ENCODE measurements at regions not wholly inside any gene's neighbourhood (a gene's known extent, or its start where the extent isn't known, plus 50 kb on each side); places are given as distances from the start of the nearest gene placed in this dataset.
"Not testable (repeated sequence)": the region's sequence is repeated elsewhere in the genome, so short reads cannot be mapped to it uniquely, and the experiment has no call there.

DNA sequence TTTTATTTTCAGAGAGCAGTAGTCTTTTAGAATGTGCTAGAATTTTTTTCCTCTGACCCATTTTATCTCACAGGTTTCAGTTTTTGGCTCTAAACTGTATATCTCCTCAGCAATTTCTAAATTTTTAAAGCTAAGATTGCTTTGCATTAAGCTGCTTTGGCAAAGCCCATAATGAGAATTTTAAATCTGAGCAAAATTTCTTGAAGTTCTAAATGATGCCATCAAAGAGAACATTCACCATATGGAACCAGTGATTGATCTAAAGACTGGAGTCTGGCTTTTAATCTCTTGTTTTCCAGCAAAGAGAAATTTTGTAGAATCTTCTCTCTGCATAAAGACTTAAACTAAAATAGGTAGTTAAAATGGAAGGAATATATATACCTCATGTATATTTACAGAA, 313.6 kb downstream of the TBC1D32 start:
- DNase-seq (ENCODE audit: low read depth in 2 of 2): no peak

DNA sequence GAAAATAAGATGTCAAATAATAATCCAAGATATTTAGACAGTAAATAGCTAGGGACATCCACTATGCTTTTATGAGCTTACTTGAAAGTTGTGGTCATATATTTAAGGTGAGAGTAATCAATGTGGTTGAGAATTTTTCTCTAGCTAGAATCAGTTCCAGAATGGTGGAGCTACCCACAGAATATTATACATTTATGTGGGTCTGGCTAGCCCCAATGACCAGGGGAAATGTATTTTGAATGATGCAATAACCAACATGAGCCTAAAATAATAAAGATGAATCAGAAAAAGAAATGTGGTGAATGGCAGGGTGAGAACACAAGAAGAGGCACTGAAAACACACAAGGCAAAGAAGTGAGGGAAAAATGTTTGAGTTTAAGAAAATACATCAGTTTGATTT, 325.7 kb downstream of the TBC1D32 start:
- no peak for DNase-seq (ENCODE audit: low read depth in 2 of 2)

DNA sequence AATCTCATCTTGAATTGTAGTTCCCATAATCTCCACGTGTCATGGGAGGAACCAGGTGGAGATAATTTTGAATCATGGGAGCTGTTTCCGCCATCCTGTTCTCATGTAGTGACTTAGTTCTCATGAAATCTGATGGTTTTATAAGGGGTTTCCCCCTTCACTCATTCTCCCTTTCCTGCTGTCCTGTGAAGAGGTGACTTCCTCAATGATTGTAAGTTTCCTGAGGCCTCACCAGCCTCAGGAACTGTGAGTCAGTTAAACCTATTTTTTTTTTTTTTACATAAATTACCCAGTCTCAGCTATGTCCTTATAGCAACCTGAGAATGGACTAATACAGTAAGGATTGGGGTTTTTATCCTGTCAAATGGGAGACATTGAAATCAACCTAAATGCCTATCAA, 328.3 kb downstream of the TBC1D32 start:
- DNase-seq (ENCODE audit: low read depth in 2 of 2): no peak

DNA sequence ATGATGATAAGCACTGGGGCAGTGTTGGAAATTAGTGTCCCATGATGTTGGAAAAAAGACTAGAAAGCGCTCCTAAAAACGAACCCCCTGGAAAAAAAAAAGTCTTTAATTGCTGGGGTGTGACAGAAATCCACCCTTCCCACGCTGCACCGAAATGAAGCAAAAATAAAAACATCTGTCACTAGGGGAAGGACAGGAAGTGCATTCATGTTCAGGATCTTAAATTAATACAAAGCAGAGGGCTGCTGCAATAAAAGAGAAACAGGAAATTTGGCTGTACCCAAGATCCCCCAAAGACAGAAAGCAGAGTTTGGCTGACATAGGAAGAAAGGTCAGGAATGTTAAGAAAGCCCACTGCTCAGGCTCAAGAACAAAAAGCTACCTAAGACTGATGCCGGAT, 333.9 kb downstream of the TBC1D32 start:
- DNase-seq (ENCODE audit: low read depth in 2 of 2): no peak

DNA sequence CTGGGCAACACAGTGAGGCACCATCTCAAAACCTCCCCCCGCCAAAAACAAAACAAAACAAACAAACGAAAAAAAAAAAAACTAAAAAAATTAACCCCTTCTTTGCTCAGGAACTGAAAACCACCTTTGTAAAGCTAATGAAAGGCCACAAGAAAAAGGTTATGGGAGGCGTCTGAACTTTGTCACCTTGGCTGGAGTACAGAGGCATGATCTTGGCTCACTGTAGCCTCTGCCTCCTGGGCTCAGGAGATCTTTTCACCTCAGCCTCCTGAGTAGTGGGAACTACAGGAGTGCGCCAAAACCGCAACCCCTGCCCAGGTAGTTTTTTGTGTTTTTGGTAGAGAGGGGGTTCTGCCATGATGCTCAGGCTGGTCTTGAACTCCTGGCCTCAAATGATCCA, 337.9 kb downstream of the TBC1D32 start:
- DNase-seq (ENCODE audit: low read depth in 2 of 2): no peak

DNA sequence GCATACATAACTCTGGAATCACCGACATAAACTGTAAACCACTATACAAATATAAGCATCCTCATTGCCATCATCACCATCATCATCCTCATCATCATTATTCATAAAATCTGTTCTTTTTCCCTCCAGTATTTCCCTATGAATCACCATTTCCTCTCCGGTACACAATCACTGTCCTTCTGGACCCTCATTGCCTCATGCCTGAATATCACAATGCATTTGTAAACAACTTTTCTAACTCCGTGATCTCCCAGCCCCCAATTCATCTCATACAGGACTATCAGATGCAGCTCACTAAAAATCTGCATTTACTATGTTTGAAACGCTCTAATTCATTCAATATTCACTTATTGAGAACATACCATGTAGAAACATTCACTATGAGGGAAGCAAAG, 339.7 kb downstream of the TBC1D32 start:
- DNase-seq (ENCODE audit: low read depth in 2 of 2): no peak

DNA sequence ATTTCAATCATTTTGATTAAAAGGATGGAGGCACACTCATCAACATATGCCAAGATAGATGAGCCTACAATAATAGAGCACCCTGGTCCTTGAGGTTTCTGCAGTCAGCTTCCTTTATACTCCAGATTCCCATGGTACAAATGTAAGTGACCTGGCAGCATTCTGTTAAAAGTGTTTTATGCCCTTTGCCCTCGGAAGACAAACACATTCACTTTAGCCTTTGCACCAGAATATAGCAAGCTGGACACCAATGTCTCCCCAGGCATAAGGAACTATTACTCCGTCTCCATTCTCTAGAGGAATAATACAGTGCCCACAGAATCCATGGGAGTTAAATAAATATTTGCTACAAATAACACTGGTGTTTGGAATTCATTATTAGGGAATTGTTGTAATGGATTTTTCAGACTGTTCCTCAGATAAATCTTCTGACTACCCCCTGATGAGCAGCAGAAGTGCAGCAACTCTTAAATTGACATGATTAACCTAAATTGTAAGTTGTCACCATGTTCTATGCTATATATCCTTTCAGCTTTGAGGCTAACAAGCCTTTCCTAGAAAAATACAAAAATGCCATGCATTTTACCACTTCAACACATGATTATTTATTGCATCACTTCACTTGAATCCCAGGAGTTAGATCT, 340.2 kb downstream of the TBC1D32 start:
- no peak for DNase-seq (ENCODE audit: low read depth in 2 of 2)

DNA sequence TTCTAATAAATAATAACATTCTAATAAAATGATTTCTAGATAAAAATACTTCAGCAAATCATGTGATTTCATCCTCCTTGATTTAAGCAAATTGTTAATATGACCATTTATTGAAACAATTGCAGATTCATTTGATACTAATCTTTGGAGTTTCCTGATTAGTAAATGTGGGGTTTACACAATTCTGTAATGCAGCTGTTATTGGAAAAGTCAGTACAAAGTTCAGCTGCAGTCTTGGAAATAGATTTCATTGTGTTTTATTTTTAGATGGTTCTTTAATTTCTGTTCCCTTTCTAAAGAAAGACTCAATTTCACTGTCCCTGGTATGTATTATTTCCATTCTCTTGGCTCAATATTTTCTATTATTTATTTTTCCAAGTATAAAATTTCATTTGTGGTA, 342.0 kb downstream of the TBC1D32 start:
- no peak for DNase-seq (ENCODE audit: low read depth in 2 of 2)

DNA sequence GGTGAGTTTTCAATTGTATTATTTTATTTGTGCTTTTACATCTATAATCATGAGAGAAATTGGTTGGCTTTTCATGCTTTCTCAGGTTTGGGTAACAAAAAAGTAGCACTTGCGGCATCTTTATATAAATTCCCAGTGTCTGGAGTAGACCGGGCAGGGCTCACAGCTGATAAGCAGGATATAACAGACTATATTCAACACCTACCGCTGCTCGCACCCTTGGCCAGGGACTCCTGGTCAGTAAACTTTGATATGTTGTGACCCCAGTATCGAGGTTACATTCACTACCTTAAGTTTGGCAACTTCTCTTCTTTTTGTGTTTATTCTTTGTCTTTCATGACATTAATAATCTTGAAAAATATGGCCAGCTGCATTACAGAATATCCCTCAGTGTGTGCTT, 343.4 kb downstream of the TBC1D32 start:
- no peak for DNase-seq (ENCODE audit: low read depth in 2 of 2)

DNA sequence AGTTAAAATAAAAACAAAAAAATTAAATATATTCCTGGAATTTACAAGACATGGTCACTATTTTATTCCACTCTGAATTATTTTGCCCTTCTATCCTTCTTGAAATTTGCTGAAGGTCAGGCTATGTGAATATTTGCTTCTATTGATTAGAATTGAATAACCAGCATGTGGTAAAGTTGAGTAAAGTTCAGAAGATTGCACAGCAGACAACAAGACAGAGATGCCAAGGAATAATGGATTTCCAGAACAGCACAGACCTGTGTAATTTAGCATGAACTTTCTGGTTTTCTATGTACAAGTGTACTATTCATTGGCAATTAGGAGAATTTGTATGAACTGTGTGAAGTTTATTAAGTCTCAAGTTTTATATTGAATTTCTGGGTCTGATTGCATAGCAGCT, 352.4 kb downstream of the TBC1D32 start:
- no peak for DNase-seq (ENCODE audit: low read depth in 2 of 2)

DNA sequence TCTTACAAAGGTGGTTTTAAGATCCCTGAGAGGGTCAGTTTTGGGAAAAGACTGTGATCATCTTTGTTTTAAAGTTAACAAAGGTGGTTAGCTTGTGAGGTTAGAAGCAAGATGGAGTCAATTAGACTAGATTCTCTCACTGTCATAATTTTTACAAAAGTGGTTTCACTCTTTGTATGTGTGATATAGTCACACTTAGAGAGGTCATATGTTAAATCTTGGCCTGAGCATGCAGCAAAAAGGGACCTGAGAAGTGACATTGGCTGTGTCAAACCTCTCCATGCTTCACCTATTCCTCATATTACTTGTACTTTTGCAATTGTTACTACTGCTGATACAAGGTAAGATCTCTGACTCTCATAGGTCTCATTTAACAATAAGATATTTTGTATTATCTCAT, 368.0 kb downstream of the TBC1D32 start:
- no peak for DNase-seq (ENCODE audit: low read depth in 2 of 2)

DNA sequence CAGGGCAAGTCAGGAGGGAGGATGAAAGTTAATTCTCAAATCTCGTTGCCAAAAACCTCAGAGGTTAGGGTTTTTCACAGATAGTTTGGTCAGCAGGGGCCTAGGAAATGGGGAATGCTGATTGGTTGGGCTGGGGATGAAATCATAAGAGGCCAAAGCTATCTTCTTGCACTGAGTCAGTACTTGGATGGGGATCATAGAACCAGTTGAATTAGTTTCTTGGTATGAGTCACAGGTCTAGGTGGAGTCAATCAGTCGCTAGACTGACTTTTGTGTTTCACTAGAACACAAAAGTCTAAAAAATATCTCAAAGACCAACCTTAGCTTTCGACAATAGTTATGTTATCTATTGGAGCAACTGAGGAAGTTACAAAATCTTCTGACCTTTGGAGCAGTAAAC, 368.5 kb downstream of the TBC1D32 start:
- DNase-seq (ENCODE audit: low read depth in 2 of 2): no peak

DNA sequence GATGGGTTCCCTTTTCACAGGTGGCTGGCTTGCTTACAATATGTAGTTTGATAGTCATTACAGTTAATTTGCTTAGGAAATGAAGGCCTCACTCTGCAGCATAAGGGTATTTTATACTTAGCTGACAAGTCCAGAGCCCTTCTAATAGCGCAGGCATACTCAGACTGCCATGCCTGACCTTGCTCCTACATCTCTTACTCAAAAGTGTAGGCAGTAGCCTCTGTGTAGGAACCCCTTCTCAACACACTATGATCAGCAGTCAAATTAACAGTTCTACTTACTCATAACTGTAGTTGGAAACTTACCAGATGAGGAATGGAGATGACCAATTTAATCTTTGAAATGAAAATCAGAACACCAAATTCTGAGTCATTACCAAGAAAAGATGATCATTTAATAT, 373.5 kb downstream of the TBC1D32 start:
- DNase-seq (ENCODE audit: low read depth in 2 of 2): no peak

DNA sequence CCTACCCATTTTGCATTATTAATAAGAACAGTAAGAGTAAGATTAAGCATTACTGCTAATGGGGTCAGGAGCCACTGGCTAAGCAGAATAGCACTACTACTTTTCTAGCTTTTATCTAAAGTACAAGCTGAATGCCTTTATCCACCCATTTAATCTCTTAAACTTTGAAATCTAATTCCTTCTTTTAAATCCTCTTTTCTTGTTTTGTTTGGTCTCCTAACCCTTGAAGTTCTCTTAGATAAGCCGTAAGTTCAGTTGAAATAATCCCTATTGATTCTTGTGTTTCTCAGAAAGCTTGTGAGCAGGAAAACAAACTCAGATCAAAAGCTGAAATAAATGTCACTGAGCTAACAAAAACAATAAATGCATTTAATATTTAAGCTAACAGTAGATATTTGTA, 380.2 kb downstream of the TBC1D32 start:
- no peak for DNase-seq (ENCODE audit: low read depth in 2 of 2)

DNA sequence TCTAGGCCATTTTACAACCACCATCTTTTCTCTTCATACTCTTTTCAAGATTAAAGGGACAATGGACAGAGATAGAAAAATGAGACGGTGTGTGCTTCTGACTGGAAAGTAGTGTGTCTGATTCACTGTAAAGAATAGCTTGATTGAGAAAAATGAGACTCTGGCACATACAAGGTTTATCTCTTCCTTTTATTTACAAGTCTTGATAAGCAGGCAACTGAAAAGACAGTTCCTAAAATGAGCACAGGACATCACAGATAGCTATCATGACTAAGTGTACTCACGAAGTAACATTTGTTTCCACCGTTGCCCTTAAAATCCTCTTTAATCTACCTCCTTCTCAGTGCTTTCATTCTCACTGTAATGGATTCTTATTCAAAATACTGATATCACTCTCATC, 383.0 kb downstream of the TBC1D32 start:
- DNase-seq (ENCODE audit: low read depth in 2 of 2): no peak

DNA sequence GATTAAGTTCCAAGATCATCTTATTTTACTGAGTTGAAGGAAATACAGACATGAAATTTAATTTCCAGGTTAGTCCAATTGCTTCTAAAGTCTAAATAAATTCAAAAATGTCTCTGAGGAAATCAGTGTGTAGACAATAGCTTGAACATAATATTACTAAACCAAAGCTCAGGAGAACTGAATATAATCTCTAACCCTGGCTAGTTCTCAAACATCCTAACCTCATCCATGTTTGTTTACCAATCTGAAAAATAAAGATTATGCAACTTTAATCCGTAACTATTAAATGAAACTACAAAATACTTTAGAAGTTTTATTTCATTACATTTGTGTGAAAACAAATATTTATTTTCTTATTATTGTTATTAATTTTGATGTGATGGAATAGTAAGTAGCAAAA, 387.2 kb downstream of the TBC1D32 start:
- DNase-seq (ENCODE audit: low read depth in 2 of 2): no peak

DNA sequence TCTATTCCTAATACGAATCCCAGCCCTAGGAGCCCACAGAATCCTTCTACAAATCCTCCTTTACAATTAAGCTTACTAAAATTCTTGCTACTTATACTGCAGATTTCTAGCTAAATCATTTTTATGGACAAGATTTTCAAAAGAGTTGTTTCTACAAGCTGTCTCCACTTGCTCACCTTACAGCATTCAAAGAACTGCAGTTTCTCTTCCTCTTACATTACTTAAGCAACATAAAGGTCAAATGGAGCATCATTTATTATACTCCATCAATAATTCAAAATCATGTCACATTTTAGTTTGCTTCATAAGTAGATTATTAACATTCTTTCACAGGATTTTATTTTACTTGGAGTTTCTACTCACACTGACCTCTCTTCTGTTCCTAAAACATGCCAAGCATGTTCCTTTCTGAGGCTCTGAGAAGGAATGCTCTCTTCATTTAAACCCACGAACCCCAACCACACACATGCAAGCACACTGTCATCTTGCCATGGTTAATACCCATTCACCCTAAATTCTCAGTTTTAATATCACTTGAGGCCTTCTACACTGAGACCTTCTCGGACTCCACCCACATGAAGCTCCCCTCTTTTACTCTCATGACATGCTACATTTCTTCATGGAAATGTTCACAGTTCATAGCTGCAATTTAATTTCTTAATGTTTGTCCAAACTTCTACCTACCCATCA, 388.2 kb downstream of the TBC1D32 start:
- DNase-seq (ENCODE audit: low read depth in 2 of 2): no peak

DNA sequence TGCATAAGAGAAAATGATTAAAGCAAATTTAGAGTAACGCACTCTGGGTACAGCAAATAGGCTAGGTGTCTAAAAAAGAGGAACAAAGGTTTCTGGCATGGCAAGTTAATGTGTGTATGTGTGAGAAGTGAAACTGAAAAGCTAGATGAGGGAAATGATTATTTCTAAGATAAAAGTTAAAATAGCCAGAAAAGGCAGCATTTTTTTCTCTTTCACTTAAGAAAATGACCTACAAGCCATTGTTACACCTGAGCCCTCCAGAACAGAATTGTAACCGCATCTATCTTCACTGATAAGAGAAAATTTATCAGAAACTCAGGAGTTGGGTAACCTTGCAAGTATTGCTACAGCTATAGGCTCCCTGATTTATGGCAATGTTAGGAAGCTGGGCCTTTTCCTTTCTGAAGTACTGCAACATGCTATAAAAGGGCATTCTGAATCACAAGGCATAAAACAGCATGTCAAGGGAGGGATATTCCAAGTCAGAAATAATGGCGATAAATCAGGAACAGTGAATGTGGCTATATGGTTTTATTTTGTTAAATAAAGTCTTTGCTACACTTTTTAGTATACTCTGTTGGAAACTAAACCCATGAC, 395.3 kb downstream of the TBC1D32 start:
- DNase-seq (ENCODE audit: low read depth in 2 of 2): no peak

DNA sequence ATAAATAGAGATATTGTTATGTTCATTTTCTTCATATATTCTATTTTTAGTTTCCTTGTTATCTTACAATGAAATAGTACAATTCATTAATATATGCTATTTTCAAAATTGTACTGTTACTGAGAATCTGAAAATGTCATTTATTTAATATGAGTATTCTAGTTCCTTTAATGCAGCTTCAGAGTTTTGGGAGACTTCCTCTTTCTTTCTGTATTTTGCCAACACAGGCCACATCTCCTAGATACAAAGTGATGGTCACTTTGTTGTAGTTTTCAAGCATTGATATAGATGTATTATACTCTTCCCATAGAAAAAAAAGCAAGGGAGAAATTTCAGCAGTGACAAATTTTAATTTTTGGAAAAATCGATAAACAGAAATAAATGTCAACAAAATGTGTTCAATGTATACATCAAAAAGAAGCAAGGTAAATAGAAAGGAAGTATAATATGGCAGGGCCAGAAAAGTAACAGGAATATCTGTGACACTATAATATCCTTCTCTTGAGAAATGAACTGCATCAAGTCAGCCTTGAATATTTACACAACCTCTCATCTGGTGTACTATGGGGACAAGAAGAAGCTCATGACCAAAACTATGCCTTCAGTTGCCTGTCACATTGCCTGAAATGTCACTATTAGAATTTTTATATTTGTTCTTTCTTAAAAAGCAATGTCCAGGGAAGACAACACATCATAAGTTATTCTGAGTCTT, 396.0 kb downstream of the TBC1D32 start:
- no peak for DNase-seq (ENCODE audit: low read depth in 2 of 2)

DNA sequence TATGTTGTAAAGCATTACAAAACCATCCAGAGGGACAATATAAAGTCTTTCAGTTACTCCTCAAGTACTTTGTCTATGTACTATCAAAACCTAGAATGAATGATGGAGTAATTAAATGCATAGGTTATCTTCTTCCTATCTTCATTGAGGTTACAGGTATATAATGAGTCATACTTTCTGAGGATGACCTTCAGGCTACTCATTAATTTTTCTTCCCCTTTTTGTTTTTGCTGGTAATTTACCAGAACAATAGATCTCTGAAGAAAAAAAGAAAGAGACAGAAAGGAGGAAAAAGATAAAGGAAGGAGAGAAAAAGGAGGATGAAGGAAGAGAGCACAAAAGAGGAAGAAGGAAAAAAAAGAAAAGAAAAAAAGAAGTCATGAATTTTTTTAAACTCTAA, 398.4 kb downstream of the TBC1D32 start:
- DNase-seq (ENCODE audit: low read depth in 2 of 2): no peak

DNA sequence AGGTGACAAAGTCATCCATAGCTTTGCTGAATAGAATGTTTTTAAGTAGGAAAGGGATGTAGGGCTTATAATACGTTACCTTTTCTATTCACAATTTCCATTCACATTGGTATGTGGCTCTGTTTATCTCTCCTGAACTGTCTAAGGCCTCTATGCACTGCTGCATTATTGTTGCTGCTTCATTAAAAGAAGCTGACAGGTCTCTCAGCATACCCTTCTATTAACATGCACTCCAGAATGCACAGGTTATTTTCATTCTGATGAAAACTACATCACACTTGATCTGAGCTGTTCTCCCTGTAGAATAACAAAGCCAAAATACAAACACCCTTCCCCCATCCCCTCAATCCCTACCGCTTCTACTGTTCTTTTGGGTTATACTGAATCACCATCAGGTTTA, 399.3 kb downstream of the TBC1D32 start:
- DNase-seq (ENCODE audit: low read depth in 2 of 2): no peak

DNA sequence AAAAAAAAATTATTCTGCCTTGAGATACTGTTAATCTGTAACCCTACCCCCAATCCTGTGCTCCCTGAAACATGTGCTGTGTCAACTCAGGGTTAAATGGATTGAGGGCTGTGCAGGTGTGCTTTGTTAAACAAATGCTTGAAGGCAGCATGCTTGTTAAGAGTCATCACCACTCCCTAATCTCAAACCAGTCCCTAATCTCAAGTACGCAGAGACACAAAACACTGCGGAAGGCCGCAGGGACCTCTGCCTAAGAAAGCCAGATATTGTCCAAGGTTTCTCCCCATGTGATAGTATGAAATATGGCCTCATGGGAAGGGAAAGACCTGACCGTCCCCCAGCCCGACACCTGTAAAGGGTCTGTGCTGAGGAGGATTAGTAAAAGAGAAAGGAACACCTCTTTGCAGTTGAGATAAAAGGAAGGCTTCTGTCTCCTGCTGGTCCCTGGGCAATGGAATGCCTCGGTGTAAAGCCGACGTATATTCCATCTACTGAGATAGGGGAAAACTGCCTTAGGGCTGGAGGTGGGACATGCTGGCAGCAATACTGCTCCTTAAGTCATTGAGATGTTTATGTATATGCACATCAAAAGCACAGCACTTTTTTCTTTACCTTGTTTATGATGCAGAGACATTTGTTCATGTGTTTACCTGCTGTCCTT, 402.6 kb downstream of the TBC1D32 start:
- not testable (repeated sequence) for DNase-seq (ENCODE audit: low read depth in 2 of 2)
